ENCODE measurements at regions not wholly inside any gene's neighbourhood (a gene's known extent, or its start where the extent isn't known, plus 50 kb on each side); places are given as distances from the start of the nearest gene placed in this dataset.

DNA sequence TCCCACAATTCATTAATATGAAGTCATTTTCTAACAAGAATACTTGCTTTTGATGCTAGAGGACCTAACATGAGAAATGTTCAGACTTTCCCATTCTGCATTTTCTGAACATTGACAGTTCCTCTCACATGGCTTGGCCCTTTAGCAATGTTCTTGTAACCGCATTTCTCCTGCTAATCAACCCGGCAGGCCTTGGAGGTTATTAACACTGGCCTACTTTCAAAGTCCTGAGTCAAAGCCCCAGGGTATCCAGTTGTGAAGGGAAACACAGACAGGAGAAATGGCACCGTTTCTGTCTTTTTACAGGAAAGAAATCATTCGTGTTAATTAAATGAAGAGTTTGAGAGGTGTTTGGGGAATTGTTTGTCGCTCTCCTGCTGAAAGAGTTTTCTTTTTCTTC, 446.5 kb upstream of the MIS18BP1 start:
- no peaks in the 10 kb centered on the region for H3K27me3 Mint-ChIP-seq
- CTCF ChIA-PET, result no interaction called here
- no peaks in the 10 kb centered on the region for H3K4me1 Mint-ChIP-seq
- no peak overlapping the region for H3K4me3 Mint-ChIP-seq
- no peak for ATAC-seq
- no peaks in the 10 kb centered on the region for H3K36me3 Mint-ChIP-seq
- no peak for DNase-seq
- no peak overlapping the region for H3K27ac Mint-ChIP-seq
- peaks cover 6% of the 10 kb centered on the region for H3K9me3 Mint-ChIP-seq (ENCODE audit: low read depth)

- no peak overlapping the region for H3K4me3 Mint-ChIP-seq
- no peaks in the 10 kb centered on the region for H3K27me3 Mint-ChIP-seq
- no peaks in the 10 kb centered on the region for H3K4me1 Mint-ChIP-seq
- ATAC-seq (no peak), DNase-seq (no peak)
- peaks cover 9% of the 10 kb centered on the region for H3K9me3 Mint-ChIP-seq (ENCODE audit: low read depth)
- no peaks in the 10 kb centered on the region for H3K36me3 Mint-ChIP-seq
- CTCF ChIA-PET, result no interaction called here
- no peak overlapping the region for H3K27ac Mint-ChIP-seq
Measured at GRCh38 chr14:45698462-45699134, 445.6 kb upstream of the MIS18BP1 start.

GRCh38 chr14:45686771-45687170, 433.8 kb upstream of the MIS18BP1 start:
- Mint-ChIP-seq H3K9me3 (ENCODE audit: low read depth) (peaks cover 6% of the 10 kb centered on the region), H3K36me3 (no peaks in the 10 kb centered on the region), H3K27ac (no peak overlapping the region), H3K27me3 (no peaks in the 10 kb centered on the region), H3K4me3 (no peak overlapping the region), H3K4me1 (no peaks in the 10 kb centered on the region)
- DNase-seq (no peak), ATAC-seq (no peak)
- CTCF ChIA-PET, result no interaction called here

- CTCF ChIA-PET, result no interaction called here
- ATAC-seq (no peak), DNase-seq (no peak)
- Mint-ChIP-seq H3K27me3 (no peaks in the 10 kb centered on the region), H3K4me1 (no peaks in the 10 kb centered on the region), H3K36me3 (no peaks in the 10 kb centered on the region), H3K4me3 (no peak overlapping the region), H3K9me3 (ENCODE audit: low read depth) (peaks cover 9% of the 10 kb centered on the region), H3K27ac (no peak overlapping the region)
Measured at GRCh38 chr14:45680531-45680930, 427.5 kb upstream of the MIS18BP1 start.

DNA sequence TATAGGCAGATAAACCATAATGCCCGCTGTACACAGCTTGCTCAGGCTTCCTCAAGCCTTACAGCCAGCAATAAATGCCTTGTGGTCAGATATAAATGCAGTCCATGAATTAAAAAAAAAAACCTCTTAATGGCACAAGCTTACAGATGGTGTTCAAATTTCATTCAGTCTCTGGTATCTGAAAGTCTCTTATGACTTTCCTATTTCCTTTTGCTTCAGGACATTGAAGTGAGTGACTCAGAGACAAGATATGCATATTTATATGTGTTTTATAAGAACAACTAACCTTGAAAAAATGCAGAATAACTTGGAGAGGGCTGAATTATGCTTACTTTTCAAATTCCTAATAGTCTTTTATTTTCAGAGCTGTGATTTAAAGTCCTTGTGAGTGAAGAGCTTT, 426.9 kb upstream of the MIS18BP1 start:
- ATAC-seq (no peak), DNase-seq (no peak)
- no peaks in the 10 kb centered on the region for H3K27me3 Mint-ChIP-seq
- H3K9me3 Mint-ChIP-seq (ENCODE audit: low read depth), result peaks cover 9% of the 10 kb centered on the region
- no peaks in the 10 kb centered on the region for H3K4me1 Mint-ChIP-seq
- CTCF ChIA-PET, result no interaction called here
- no peak overlapping the region for H3K4me3 Mint-ChIP-seq
- no peaks in the 10 kb centered on the region for H3K36me3 Mint-ChIP-seq
- H3K27ac Mint-ChIP-seq, result no peak overlapping the region

GRCh38 chr14:45678163-45678562, 425.2 kb upstream of the MIS18BP1 start:
- ATAC-seq (no peak), DNase-seq (no peak)
- H3K4me1 Mint-ChIP-seq, result no peaks in the 10 kb centered on the region
- H3K9me3 Mint-ChIP-seq (ENCODE audit: low read depth), result peaks cover 7% of the 10 kb centered on the region
- no peak overlapping the region for H3K4me3 Mint-ChIP-seq
- CTCF ChIA-PET, result no interaction called here
- no peak overlapping the region for H3K27ac Mint-ChIP-seq
- no peaks in the 10 kb centered on the region for H3K36me3 Mint-ChIP-seq
- no peaks in the 10 kb centered on the region for H3K27me3 Mint-ChIP-seq

- Mint-ChIP-seq H3K36me3 (no peaks in the 10 kb centered on the region), H3K9me3 (ENCODE audit: low read depth) (peaks cover 9% of the 10 kb centered on the region), H3K27me3 (no peaks in the 10 kb centered on the region), H3K4me3 (no peak overlapping the region), H3K27ac (no peak overlapping the region), H3K4me1 (no peaks in the 10 kb centered on the region)
- CTCF ChIA-PET, result no interaction called here
- DNase-seq (no peak), ATAC-seq (no peak)
Measured at GRCh38 chr14:45673420-45673819, 420.4 kb upstream of the MIS18BP1 start.

- H3K27me3 Mint-ChIP-seq, result no peaks in the 10 kb centered on the region
- DNase-seq, result no peak
- no peaks in the 10 kb centered on the region for H3K4me1 Mint-ChIP-seq
- CTCF ChIA-PET, result no interaction called here
- no peak overlapping the region for H3K27ac Mint-ChIP-seq
- H3K36me3 Mint-ChIP-seq, result no peaks in the 10 kb centered on the region
- H3K4me3 Mint-ChIP-seq, result no peak overlapping the region
- peaks cover 13% of the 10 kb centered on the region for H3K9me3 Mint-ChIP-seq (ENCODE audit: low read depth)
- ATAC-seq, result no peak
Measured at GRCh38 chr14:45664668-45665356, 411.8 kb upstream of the MIS18BP1 start.

- peaks cover 20% of the 10 kb centered on the region for H3K9me3 Mint-ChIP-seq (ENCODE audit: low read depth)
- ATAC-seq, result no peak
Measured at GRCh38 chr14:45658917-45659299, 405.9 kb upstream of the MIS18BP1 start.

DNA sequence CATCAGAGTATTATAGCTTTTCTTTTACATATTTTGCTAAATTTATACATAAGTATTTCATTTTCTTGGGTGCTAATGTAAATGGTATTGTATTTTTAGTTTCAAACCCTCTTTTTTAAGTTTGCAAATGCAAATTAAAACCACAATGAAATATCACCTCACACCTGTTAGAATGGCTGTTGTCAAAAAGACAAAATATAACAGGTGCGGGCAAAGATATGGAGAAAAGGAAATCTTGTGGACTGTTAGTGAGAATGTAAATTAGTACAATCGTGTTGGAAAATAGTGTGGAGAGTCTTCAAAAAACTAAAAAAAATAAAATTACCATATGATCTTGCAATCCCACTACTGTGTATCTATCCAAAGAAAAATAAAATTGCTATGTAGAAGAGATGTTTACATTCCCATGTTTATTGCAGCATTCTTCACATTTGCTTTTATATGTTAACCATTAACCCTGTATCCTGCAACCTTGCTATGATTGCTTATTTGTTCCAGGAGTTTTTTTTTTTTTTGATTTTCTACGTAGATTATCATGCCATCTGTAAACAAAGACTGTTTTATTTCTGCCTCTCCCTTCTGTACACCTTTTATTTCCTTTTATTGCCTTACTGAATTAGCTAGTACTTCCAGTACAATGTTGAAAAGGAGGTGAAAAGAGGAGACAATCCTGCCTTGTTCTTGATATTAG, 405.4 kb upstream of the MIS18BP1 start:
- CTCF ChIA-PET, result no interaction called here
- Mint-ChIP-seq H3K4me3 (no peak overlapping the region), H3K4me1 (no peaks in the 10 kb centered on the region), H3K27ac (no peak overlapping the region), H3K36me3 (no peaks in the 10 kb centered on the region), H3K9me3 (ENCODE audit: low read depth) (peaks cover 20% of the 10 kb centered on the region), H3K27me3 (no peaks in the 10 kb centered on the region)
- DNase-seq (no peak), ATAC-seq (no peak)

More at GRCh38 chr14:45658917-45659299, 405.9 kb upstream of the MIS18BP1 start:
- DNase-seq, result no peak
- Mint-ChIP-seq H3K36me3 (no peaks in the 10 kb centered on the region), H3K27me3 (no peaks in the 10 kb centered on the region), H3K4me1 (no peaks in the 10 kb centered on the region), H3K4me3 (no peak overlapping the region), H3K27ac (no peak overlapping the region)
- CTCF ChIA-PET, result no interaction called here

- DNase-seq (no peak), ATAC-seq (no peak)
- H3K27me3 Mint-ChIP-seq, result no peaks in the 10 kb centered on the region
- H3K4me3 Mint-ChIP-seq, result no peak overlapping the region
- no peaks in the 10 kb centered on the region for H3K4me1 Mint-ChIP-seq
- no peaks in the 10 kb centered on the region for H3K36me3 Mint-ChIP-seq
- CTCF ChIA-PET, result no interaction called here
- peaks cover 4% of the 10 kb centered on the region for H3K9me3 Mint-ChIP-seq (ENCODE audit: low read depth)
- H3K27ac Mint-ChIP-seq, result no peak overlapping the region
Measured at GRCh38 chr14:45651890-45652289, 398.9 kb upstream of the MIS18BP1 start.

- Mint-ChIP-seq H3K36me3 (no peaks in the 10 kb centered on the region), H3K27me3 (no peaks in the 10 kb centered on the region), H3K4me3 (no peak overlapping the region), H3K9me3 (ENCODE audit: low read depth) (peaks cover 2% of the 10 kb centered on the region), H3K27ac (no peak overlapping the region), H3K4me1 (no peaks in the 10 kb centered on the region)
- CTCF ChIA-PET, result no interaction called here
- no peak for ATAC-seq
- DNase-seq, result no peak
Measured at GRCh38 chr14:45650754-45651153, 397.8 kb upstream of the MIS18BP1 start.

DNA sequence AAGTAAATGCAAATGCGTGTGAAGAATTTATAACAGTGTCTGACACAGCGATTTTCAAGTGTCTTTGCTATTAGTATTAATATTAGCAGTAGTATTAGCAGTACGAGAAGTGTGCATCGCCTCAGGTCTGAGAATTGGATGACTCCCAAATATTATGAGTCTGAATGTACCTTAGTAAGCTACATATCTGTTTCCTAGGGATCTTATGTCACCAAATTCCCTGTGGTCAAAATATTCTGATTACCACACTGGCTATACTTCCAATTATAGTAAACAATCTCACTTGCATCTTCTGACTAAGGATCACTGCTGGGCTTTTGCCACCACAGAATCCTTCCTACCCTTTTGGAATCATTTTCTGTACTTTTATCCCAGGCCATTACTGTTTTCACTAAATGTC, 396.0 kb upstream of the MIS18BP1 start:
- no peaks in the 10 kb centered on the region for H3K27me3 Mint-ChIP-seq
- no peak for ATAC-seq
- no peaks in the 10 kb centered on the region for H3K4me1 Mint-ChIP-seq
- no peaks in the 10 kb centered on the region for H3K36me3 Mint-ChIP-seq
- CTCF ChIA-PET, result no interaction called here
- H3K9me3 Mint-ChIP-seq (ENCODE audit: low read depth), result peaks cover 5% of the 10 kb centered on the region
- DNase-seq, result no peak
- H3K27ac Mint-ChIP-seq, result no peak overlapping the region
- H3K4me3 Mint-ChIP-seq, result no peak overlapping the region

GRCh38 chr14:45641541-45641940, 388.5 kb upstream of the MIS18BP1 start:
- Mint-ChIP-seq H3K9me3 (ENCODE audit: low read depth) (peaks cover 11% of the 10 kb centered on the region), H3K27ac (no peak overlapping the region), H3K4me1 (no peaks in the 10 kb centered on the region), H3K4me3 (no peak overlapping the region), H3K36me3 (no peaks in the 10 kb centered on the region), H3K27me3 (no peaks in the 10 kb centered on the region)
- DNase-seq, result no peak
- CTCF ChIA-PET, result no interaction called here
- ATAC-seq, result no peak

Measured in activated CD8-positive, alpha-beta memory T cell treated with anti-CD3 and anti-CD28 coated beads, Interleukin-2, amount 10 ng/mL, durations not matched to agents 7 days and 5 days (primary cell).